ENCODE measurements at regions not wholly inside any gene's neighbourhood (a gene's known extent, or its start where the extent isn't known, plus 50 kb on each side); places are given as distances from the start of the nearest gene placed in this dataset.

- H3K9me3 ChIP-seq (ENCODE audit: control insufficient read depth, insufficient read depth, low read length) = peaks cover 16% of the 10 kb centered on the region; the same call in 1 of the 2 replicates
- no peaks in the 10 kb centered on the region for H3K9me2 ChIP-seq (replicated peaks; ENCODE audit: control insufficient read depth, low read length)
Measured at GRCh38 chr7:4445777-4446176, 236.3 kb upstream of the FOXK1 start.

GRCh38 chr7:4449263-4449662 is 232.8 kb upstream of the FOXK1 start:
- Histone ChIP-seq H3K4me1 (ENCODE audit: control insufficient read depth, low read length) (no peaks in the 10 kb centered on the region), H3F3A (ENCODE audit: control insufficient read depth, insufficient read depth) (no peaks in the 10 kb centered on the region), H3K36me3 (ENCODE audit: control insufficient read depth, low read length) (no peaks in the 10 kb centered on the region), H4K20me1 (ENCODE audit: control insufficient read depth, insufficient read depth, low read depth, low read length) (no peaks in the 10 kb centered on the region), H3K79me2 (ENCODE audit: control insufficient read depth, low read length) (no peaks in the 10 kb centered on the region), H3K27ac (ENCODE audit: low read depth, low read length) (no peak overlapping the region), H3K9me3 (ENCODE audit: control insufficient read depth, insufficient read depth, low read length) (peaks cover 16% of the 10 kb centered on the region; the same call in 1 of the 2 replicates), H3K27me3 (ENCODE audit: control insufficient read depth, low read length) (no peaks in the 10 kb centered on the region), H3K4me3 (ENCODE audit: low read length) (no peak overlapping the region), H3K4me2 (ENCODE audit: low read length) (no peak overlapping the region), H3K9me2 (replicated peaks; ENCODE audit: control insufficient read depth, low read length) (no peaks in the 10 kb centered on the region)
- TF ChIP-seq CTCF (IDR thresholded peaks at IDR 0.05; ENCODE audit: low read depth, low read length, poor library complexity, severe bottlenecking) (no peak), EZH2phosphoT487 (IDR thresholded peaks at IDR 0.05; ENCODE audit: borderline replicate concordance, low read length) (no peak)

More at GRCh38 chr7:4445777-4446176, 236.3 kb upstream of the FOXK1 start:
- TF ChIP-seq EZH2phosphoT487 (IDR thresholded peaks at IDR 0.05; ENCODE audit: borderline replicate concordance, low read length) = no peak
- TF ChIP-seq CTCF (IDR thresholded peaks at IDR 0.05; ENCODE audit: low read depth, low read length, poor library complexity, severe bottlenecking) = no peak
- Histone ChIP-seq H3K27me3 (ENCODE audit: control insufficient read depth, low read length) (no peaks in the 10 kb centered on the region), H3K79me2 (ENCODE audit: control insufficient read depth, low read length) (no peaks in the 10 kb centered on the region), H3K27ac (ENCODE audit: low read depth, low read length) (no peak overlapping the region), H3K4me3 (ENCODE audit: low read length) (no peak overlapping the region), H3K4me1 (ENCODE audit: control insufficient read depth, low read length) (no peaks in the 10 kb centered on the region), H3K4me2 (ENCODE audit: low read length) (no peak overlapping the region), H4K20me1 (ENCODE audit: control insufficient read depth, insufficient read depth, low read depth, low read length) (no peaks in the 10 kb centered on the region), H3F3A (ENCODE audit: control insufficient read depth, insufficient read depth) (no peaks in the 10 kb centered on the region), H3K36me3 (ENCODE audit: control insufficient read depth, low read length) (no peaks in the 10 kb centered on the region)

GRCh38 chr7:4450483-4450882 is 231.6 kb upstream of the FOXK1 start:
- H3F3A ChIP-seq (ENCODE audit: control insufficient read depth, insufficient read depth) = no peaks in the 10 kb centered on the region
- H3K9me3 ChIP-seq (ENCODE audit: control insufficient read depth, insufficient read depth, low read length) = peaks cover 8% of the 10 kb centered on the region; the same call in 1 of the 2 replicates
- TF ChIP-seq EZH2phosphoT487 (IDR thresholded peaks at IDR 0.05; ENCODE audit: borderline replicate concordance, low read length) (no peak), CTCF (IDR thresholded peaks at IDR 0.05; ENCODE audit: low read depth, low read length, poor library complexity, severe bottlenecking) (no peak)
- no peak overlapping the region for H3K27ac ChIP-seq (ENCODE audit: low read depth, low read length)
- H3K27me3 ChIP-seq (ENCODE audit: control insufficient read depth, low read length) = no peaks in the 10 kb centered on the region
- no peaks in the 10 kb centered on the region for H3K4me1 ChIP-seq (ENCODE audit: control insufficient read depth, low read length)
- H3K4me2 ChIP-seq (ENCODE audit: low read length) = no peak overlapping the region
- H4K20me1 ChIP-seq (ENCODE audit: control insufficient read depth, insufficient read depth, low read depth, low read length) = no peaks in the 10 kb centered on the region
- no peaks in the 10 kb centered on the region for H3K79me2 ChIP-seq (ENCODE audit: control insufficient read depth, low read length)
- H3K36me3 ChIP-seq (ENCODE audit: control insufficient read depth, low read length) = no peaks in the 10 kb centered on the region
- no peaks in the 10 kb centered on the region for H3K9me2 ChIP-seq (replicated peaks; ENCODE audit: control insufficient read depth, low read length)
- H3K4me3 ChIP-seq (ENCODE audit: low read length) = no peak overlapping the region

Data from DOHH2 (cell line).